ENCODE measurements at regions not wholly inside any gene's neighbourhood (a gene's known extent, or its start where the extent isn't known, plus 50 kb on each side); places are given as distances from the start of the nearest gene placed in this dataset.

DNA sequence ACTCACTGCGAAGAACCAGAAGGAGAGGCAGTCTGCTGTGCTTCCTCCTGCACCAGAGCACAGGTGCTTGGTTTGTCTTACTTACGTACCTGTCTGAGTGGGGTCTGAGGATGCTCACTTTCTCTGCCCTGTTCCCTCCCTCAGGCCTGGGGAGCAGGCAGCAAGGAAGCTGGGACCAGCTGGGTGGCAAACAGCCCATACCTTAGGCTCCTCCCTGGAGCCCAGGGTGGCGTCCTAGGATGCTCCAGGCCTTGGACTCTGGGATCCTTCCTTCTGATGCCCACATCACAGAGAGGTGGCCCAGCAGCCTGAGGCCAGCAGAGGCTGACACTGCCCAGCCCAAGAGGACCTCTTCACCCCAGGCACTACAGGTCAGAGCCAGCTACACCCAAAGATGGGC, 593.2 kb downstream of the BRD1 start:
- ChIA-PET CTCF (no interaction called here), POLR2A (no interaction called here)
- Histone ChIP-seq H3K27me3 (ENCODE audit: control insufficient read depth, insufficient read depth, low read length) (no peaks in the 10 kb centered on the region; the same call in 1 of the 2 replicates), H3K9me3 (ENCODE audit: control insufficient read depth, insufficient read depth, low read depth, low read length) (no peaks in the 10 kb centered on the region), H3K4me1 (ENCODE audit: control insufficient read depth, insufficient read depth, low read length) (no peaks in the 10 kb centered on the region), H3K4me3 (ENCODE audit: low read depth in 2 of 2, low read length in 2 of 2) (no peak overlapping the region), H3K36me3 (ENCODE audit: control insufficient read depth, insufficient read depth, low read length) (no peaks in the 10 kb centered on the region), H3K27ac (ENCODE audit: low read length) (no peak overlapping the region)
- no TSS peak for BruUV-seq (replicated peaks)
- intact Hi-C loops (cut with micrococcal nuclease; ENCODE audit: unreplicated experiment) (no loop called here), in situ Hi-C loops (cut with HindIII; ENCODE audit: low pct_unique_long_range_greater_than_20kb, low sequenced_read_pairs) (no loop called here)
- ATAC-seq (no peak), DNase-seq (ENCODE audit: low read depth, low spot score) (no peak)
- TF ChIP-seq REST (IDR thresholded peaks at IDR 0.05; ENCODE audit: insufficient read depth in 1 of 2, low read depth in 2 of 2, low read length in 1 of 2) (no peak), SIN3A (IDR thresholded peaks at IDR 0.05; ENCODE audit: borderline replicate concordance, insufficient read depth, low read depth, low read length) (no peak), TCF7L2 (IDR thresholded peaks at IDR 0.05; ENCODE audit: low read depth, low read length) (no peak), CTCF (IDR thresholded peaks at IDR 0.05) (no peak), POLR2AphosphoS5 (IDR thresholded peaks at IDR 0.05; ENCODE audit: low read depth, low read length) (no peak)

GRCh38 chr22:49233507-49234100, 594.1 kb downstream of the BRD1 start:
- no TSS peak for BruUV-seq (replicated peaks)
- TF ChIP-seq TCF7L2 (IDR thresholded peaks at IDR 0.05; ENCODE audit: low read depth, low read length) (no peak), POLR2AphosphoS5 (IDR thresholded peaks at IDR 0.05; ENCODE audit: low read depth, low read length) (no peak), SIN3A (IDR thresholded peaks at IDR 0.05; ENCODE audit: borderline replicate concordance, insufficient read depth, low read depth, low read length) (no peak), REST (IDR thresholded peaks at IDR 0.05; ENCODE audit: insufficient read depth in 1 of 2, low read depth in 2 of 2, low read length in 1 of 2) (no peak), CTCF (IDR thresholded peaks at IDR 0.05) (no peak)
- ATAC-seq (no peak), DNase-seq (ENCODE audit: low read depth, low spot score) (no peak)
- ChIA-PET CTCF (no interaction called here), POLR2A (no interaction called here)
- Histone ChIP-seq H3K27ac (ENCODE audit: low read length) (no peak overlapping the region), H3K36me3 (ENCODE audit: control insufficient read depth, insufficient read depth, low read length) (no peaks in the 10 kb centered on the region), H3K4me3 (ENCODE audit: low read depth in 2 of 2, low read length in 2 of 2) (no peak overlapping the region), H3K27me3 (ENCODE audit: control insufficient read depth, insufficient read depth, low read length) (no peaks in the 10 kb centered on the region; the same call in 1 of the 2 replicates), H3K9me3 (ENCODE audit: control insufficient read depth, insufficient read depth, low read depth, low read length) (no peaks in the 10 kb centered on the region), H3K4me1 (ENCODE audit: control insufficient read depth, insufficient read depth, low read length) (no peaks in the 10 kb centered on the region)
- intact Hi-C loops (cut with micrococcal nuclease; ENCODE audit: unreplicated experiment) (no loop called here), in situ Hi-C loops (cut with HindIII; ENCODE audit: low pct_unique_long_range_greater_than_20kb, low sequenced_read_pairs) (no loop called here)

Data from Panc1 (cell line).